GM23338 (cell line): ENCODE measurements at regions not wholly inside any gene's neighbourhood (a gene's known extent, or its start where the extent isn't known, plus 50 kb on each side); places are given as distances from the start of the nearest gene placed in this dataset.

Experiments
- CTCF ChIP-seq, 2 experiments: fragments of 200-600 bp in 1 of 2; sonication (generic) in 1 of 2; conservative IDR thresholded peaks; 2 replicates each; pipeline versions ENCODE4 v1.5.1 to v1.6.1; 2016 to 2017; ENCODE audit warnings: antibody characterized with exemption in 2 of 2, low read depth in 2 of 2, mild to moderate bottlenecking in 2 of 2, moderate library complexity in 1 of 2
- EZH2 ChIP-seq: fragments of 200-600 bp; sonication (generic); IDR thresholded peaks from one replicate; pipeline ENCODE4 v1.8.0; 2017; ENCODE audit warnings: antibody characterized with exemption, mild to moderate bottlenecking, low read depth; ENCODE audit not compliant: unreplicated experiment
- POLR2AphosphoS5 ChIP-seq: IDR thresholded peaks from 2 replicates; pipeline ENCODE4 v1.6.1; 2016; ENCODE audit warnings: antibody characterized with exemption, low read depth

GRCh38 chr3:55194376-55194775, 266.5 kb upstream of the LRTM1 start:
- TF ChIP-seq EZH2 (no peak), CTCF (conservative IDR thresholded peaks at IDR 0.05; ENCODE audit: low read depth in 2 of 2) (no peak), POLR2AphosphoS5 (no peak)
